ENCODE measurements at regions not wholly inside any gene's neighbourhood (a gene's known extent, or its start where the extent isn't known, plus 50 kb on each side); places are given as distances from the start of the nearest gene placed in this dataset.

GRCh38 chr13:80039000-80039399 is 301.9 kb downstream of the SPRY2 start:
- Histone ChIP-seq H3K9me3 (ENCODE audit: control insufficient read depth, insufficient read depth, low read length) (no peaks in the 10 kb centered on the region), H3K4me1 (ENCODE audit: control insufficient read depth, insufficient read depth, low read length) (no peaks in the 10 kb centered on the region), H3K36me3 (ENCODE audit: control insufficient read depth, insufficient read depth, low read length) (no peaks in the 10 kb centered on the region), H3K4me3 (ENCODE audit: low read length) (no peak overlapping the region), H3K27ac (ENCODE audit: low read length) (no peak overlapping the region), H3K27me3 (ENCODE audit: control insufficient read depth, insufficient read depth, low read length) (no peaks in the 10 kb centered on the region)
- DNase-seq (ENCODE audit: low read depth, low spot score), result no peak
- no CpG with 5 or more reads among the region's 1 CpG for WGBS (ENCODE audit: insufficient coverage, insufficient read length)

GRCh38 chr13:80038371-80038770 is 302.6 kb downstream of the SPRY2 start:
- Histone ChIP-seq H3K27me3 (ENCODE audit: control insufficient read depth, insufficient read depth, low read length) (no peaks in the 10 kb centered on the region), H3K4me3 (ENCODE audit: low read length) (no peak overlapping the region), H3K9me3 (ENCODE audit: control insufficient read depth, insufficient read depth, low read length) (no peaks in the 10 kb centered on the region), H3K4me1 (ENCODE audit: control insufficient read depth, insufficient read depth, low read length) (no peaks in the 10 kb centered on the region), H3K36me3 (ENCODE audit: control insufficient read depth, insufficient read depth, low read length) (no peaks in the 10 kb centered on the region), H3K27ac (ENCODE audit: low read length) (no peak overlapping the region)
- DNase-seq (ENCODE audit: low read depth, low spot score), result no peak

- H3K4me1 ChIP-seq (ENCODE audit: control insufficient read depth, insufficient read depth, low read length), result no peaks in the 10 kb centered on the region
- no peaks in the 10 kb centered on the region for H3K9me3 ChIP-seq (ENCODE audit: control insufficient read depth, insufficient read depth, low read length)
- H3K4me3 ChIP-seq (ENCODE audit: low read length), result no peak overlapping the region
- H3K27me3 ChIP-seq (ENCODE audit: control insufficient read depth, insufficient read depth, low read length), result no peaks in the 10 kb centered on the region
- no peaks in the 10 kb centered on the region for H3K36me3 ChIP-seq (ENCODE audit: control insufficient read depth, insufficient read depth, low read length)
- no peak for DNase-seq (ENCODE audit: low read depth, low spot score)
- no peak overlapping the region for H3K27ac ChIP-seq (ENCODE audit: low read length)
- no CpG with 5 or more reads among the region's 2 CpGs for WGBS (ENCODE audit: insufficient coverage, insufficient read length)
Observed at GRCh38 chr13:80037505-80037888, 303.4 kb downstream of the SPRY2 start.

GRCh38 chr13:80036845-80037504 is 304.0 kb downstream of the SPRY2 start:
- no peaks in the 10 kb centered on the region for H3K36me3 ChIP-seq (ENCODE audit: control insufficient read depth, insufficient read depth, low read length)
- H3K4me1 ChIP-seq (ENCODE audit: control insufficient read depth, insufficient read depth, low read length), result no peaks in the 10 kb centered on the region
- H3K27me3 ChIP-seq (ENCODE audit: control insufficient read depth, insufficient read depth, low read length), result no peaks in the 10 kb centered on the region
- H3K4me3 ChIP-seq (ENCODE audit: low read length), result no peak overlapping the region
- DNase-seq (ENCODE audit: low read depth, low spot score), result no peak
- no peak overlapping the region for H3K27ac ChIP-seq (ENCODE audit: low read length)
- 100% methylated on average over 1 of the region's 2 CpGs for WGBS (ENCODE audit: insufficient coverage, insufficient read length)
- no peaks in the 10 kb centered on the region for H3K9me3 ChIP-seq (ENCODE audit: control insufficient read depth, insufficient read depth, low read length)

- no peak for DNase-seq (ENCODE audit: low read depth, low spot score)
- WGBS (ENCODE audit: insufficient coverage, insufficient read length), result no CpG with 5 or more reads among the region's 1 CpG
- H3K27ac ChIP-seq (ENCODE audit: low read length), result no peak overlapping the region
- H3K9me3 ChIP-seq (ENCODE audit: control insufficient read depth, insufficient read depth, low read length), result no peaks in the 10 kb centered on the region
- H3K36me3 ChIP-seq (ENCODE audit: control insufficient read depth, insufficient read depth, low read length), result no peaks in the 10 kb centered on the region
- H3K4me1 ChIP-seq (ENCODE audit: control insufficient read depth, insufficient read depth, low read length), result no peaks in the 10 kb centered on the region
- no peak overlapping the region for H3K4me3 ChIP-seq (ENCODE audit: low read length)
- no peaks in the 10 kb centered on the region for H3K27me3 ChIP-seq (ENCODE audit: control insufficient read depth, insufficient read depth, low read length)
Observed at GRCh38 chr13:80035096-80035495, 305.8 kb downstream of the SPRY2 start.

GRCh38 chr13:80033951-80034350 is 307.0 kb downstream of the SPRY2 start:
- H3K27ac ChIP-seq (ENCODE audit: low read length), result no peak overlapping the region
- no CpG with 5 or more reads among the region's 2 CpGs for WGBS (ENCODE audit: insufficient coverage, insufficient read length)
- DNase-seq (ENCODE audit: low read depth, low spot score), result no peak
- no peaks in the 10 kb centered on the region for H3K4me1 ChIP-seq (ENCODE audit: control insufficient read depth, insufficient read depth, low read length)
- H3K36me3 ChIP-seq (ENCODE audit: control insufficient read depth, insufficient read depth, low read length), result no peaks in the 10 kb centered on the region
- no peak overlapping the region for H3K4me3 ChIP-seq (ENCODE audit: low read length)
- H3K27me3 ChIP-seq (ENCODE audit: control insufficient read depth, insufficient read depth, low read length), result no peaks in the 10 kb centered on the region
- H3K9me3 ChIP-seq (ENCODE audit: control insufficient read depth, insufficient read depth, low read length), result no peaks in the 10 kb centered on the region

GRCh38 chr13:80033286-80033685 is 307.6 kb downstream of the SPRY2 start:
- Histone ChIP-seq H3K27me3 (ENCODE audit: control insufficient read depth, insufficient read depth, low read length) (no peaks in the 10 kb centered on the region), H3K27ac (ENCODE audit: low read length) (no peak overlapping the region), H3K36me3 (ENCODE audit: control insufficient read depth, insufficient read depth, low read length) (no peaks in the 10 kb centered on the region), H3K4me3 (ENCODE audit: low read length) (no peak overlapping the region), H3K9me3 (ENCODE audit: control insufficient read depth, insufficient read depth, low read length) (no peaks in the 10 kb centered on the region), H3K4me1 (ENCODE audit: control insufficient read depth, insufficient read depth, low read length) (no peaks in the 10 kb centered on the region)
- WGBS (ENCODE audit: insufficient coverage, insufficient read length), result no CpG with 5 or more reads among the region's 1 CpG
- DNase-seq (ENCODE audit: low read depth, low spot score), result no peak

GRCh38 chr13:80030491-80030890 is 310.4 kb downstream of the SPRY2 start:
- no peaks in the 10 kb centered on the region for H3K36me3 ChIP-seq (ENCODE audit: control insufficient read depth, insufficient read depth, low read length)
- no peak overlapping the region for H3K27ac ChIP-seq (ENCODE audit: low read length)
- DNase-seq (ENCODE audit: low read depth, low spot score), result no peak
- no CpG with 5 or more reads among the region's 3 CpGs for WGBS (ENCODE audit: insufficient coverage, insufficient read length)
- no peaks in the 10 kb centered on the region for H3K27me3 ChIP-seq (ENCODE audit: control insufficient read depth, insufficient read depth, low read length)
- H3K9me3 ChIP-seq (ENCODE audit: control insufficient read depth, insufficient read depth, low read length), result no peaks in the 10 kb centered on the region
- H3K4me3 ChIP-seq (ENCODE audit: low read length), result no peak overlapping the region
- H3K4me1 ChIP-seq (ENCODE audit: control insufficient read depth, insufficient read depth, low read length), result no peaks in the 10 kb centered on the region

GRCh38 chr13:80029170-80029569 is 311.8 kb downstream of the SPRY2 start:
- Histone ChIP-seq H3K27me3 (ENCODE audit: control insufficient read depth, insufficient read depth, low read length) (no peaks in the 10 kb centered on the region), H3K27ac (ENCODE audit: low read length) (no peak overlapping the region), H3K36me3 (ENCODE audit: control insufficient read depth, insufficient read depth, low read length) (no peaks in the 10 kb centered on the region), H3K4me3 (ENCODE audit: low read length) (no peak overlapping the region), H3K4me1 (ENCODE audit: control insufficient read depth, insufficient read depth, low read length) (no peaks in the 10 kb centered on the region), H3K9me3 (ENCODE audit: control insufficient read depth, insufficient read depth, low read length) (no peaks in the 10 kb centered on the region)
- WGBS (ENCODE audit: insufficient coverage, insufficient read length), result no CpG with 5 or more reads among the region's 2 CpGs
- no peak for DNase-seq (ENCODE audit: low read depth, low spot score)

GRCh38 chr13:80022146-80022545 is 318.8 kb downstream of the SPRY2 start:
- DNase-seq (ENCODE audit: low read depth, low spot score), result no peak
- WGBS (ENCODE audit: insufficient coverage, insufficient read length), result no CpG with 5 or more reads among the region's 3 CpGs

GRCh38 chr13:80012251-80012650 is 328.7 kb downstream of the SPRY2 start:
- no peaks in the 10 kb centered on the region for H3K27me3 ChIP-seq (ENCODE audit: control insufficient read depth, insufficient read depth, low read length)
- no peak overlapping the region for H3K4me3 ChIP-seq (ENCODE audit: low read length)
- H3K4me1 ChIP-seq (ENCODE audit: control insufficient read depth, insufficient read depth, low read length), result no peaks in the 10 kb centered on the region
- no peak for DNase-seq (ENCODE audit: low read depth, low spot score)
- H3K27ac ChIP-seq (ENCODE audit: low read length), result no peak overlapping the region
- WGBS (ENCODE audit: insufficient coverage, insufficient read length), result no CpG with 5 or more reads among the region's 1 CpG
- no peaks in the 10 kb centered on the region for H3K36me3 ChIP-seq (ENCODE audit: control insufficient read depth, insufficient read depth, low read length)
- no peaks in the 10 kb centered on the region for H3K9me3 ChIP-seq (ENCODE audit: control insufficient read depth, insufficient read depth, low read length)

More at GRCh38 chr13:80022146-80022545, 318.8 kb downstream of the SPRY2 start:
- H3K9me3 ChIP-seq (ENCODE audit: control insufficient read depth, insufficient read depth, low read length), result no peaks in the 10 kb centered on the region
- H3K4me1 ChIP-seq (ENCODE audit: control insufficient read depth, insufficient read depth, low read length), result no peaks in the 10 kb centered on the region
- H3K4me3 ChIP-seq (ENCODE audit: low read length), result no peak overlapping the region
- H3K27me3 ChIP-seq (ENCODE audit: control insufficient read depth, insufficient read depth, low read length), result no peaks in the 10 kb centered on the region
- H3K27ac ChIP-seq (ENCODE audit: low read length), result no peak overlapping the region
- no peaks in the 10 kb centered on the region for H3K36me3 ChIP-seq (ENCODE audit: control insufficient read depth, insufficient read depth, low read length)
